ENCODE measurements at regions not wholly inside any gene's neighbourhood (a gene's known extent, or its start where the extent isn't known, plus 50 kb on each side); places are given as distances from the start of the nearest gene placed in this dataset.

DNA sequence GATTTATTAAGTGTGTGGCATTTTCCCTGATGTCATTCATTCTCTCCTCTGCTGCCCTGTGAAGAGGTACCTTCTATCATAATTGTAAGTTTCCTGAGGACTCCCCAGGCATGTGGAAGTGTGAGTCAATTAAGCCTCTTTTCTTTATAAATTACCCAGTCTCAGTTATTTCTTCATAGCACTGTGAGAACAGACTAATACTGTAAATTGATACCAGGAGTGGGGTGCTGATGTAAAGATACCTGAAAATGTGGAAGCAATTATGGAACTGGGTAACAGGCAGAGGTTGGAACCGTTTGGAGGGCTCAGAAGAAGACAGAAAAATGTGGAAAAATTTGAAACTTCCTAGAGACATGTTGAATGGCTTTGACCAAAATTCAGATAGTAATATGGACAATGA, 711.8 kb upstream of the GRM3 start:
- H3K36me3 ChIP-seq (ENCODE audit: control insufficient read depth in 4 of 4, insufficient read depth in 3 of 4, low read depth in 1 of 4, low read length in 3 of 4): no peaks in the 10 kb centered on the region
- no peak overlapping the region for H3K9ac ChIP-seq (ENCODE audit: low read depth in 1 of 2, low read length in 2 of 2)
- TF ChIP-seq, protein P1, sequence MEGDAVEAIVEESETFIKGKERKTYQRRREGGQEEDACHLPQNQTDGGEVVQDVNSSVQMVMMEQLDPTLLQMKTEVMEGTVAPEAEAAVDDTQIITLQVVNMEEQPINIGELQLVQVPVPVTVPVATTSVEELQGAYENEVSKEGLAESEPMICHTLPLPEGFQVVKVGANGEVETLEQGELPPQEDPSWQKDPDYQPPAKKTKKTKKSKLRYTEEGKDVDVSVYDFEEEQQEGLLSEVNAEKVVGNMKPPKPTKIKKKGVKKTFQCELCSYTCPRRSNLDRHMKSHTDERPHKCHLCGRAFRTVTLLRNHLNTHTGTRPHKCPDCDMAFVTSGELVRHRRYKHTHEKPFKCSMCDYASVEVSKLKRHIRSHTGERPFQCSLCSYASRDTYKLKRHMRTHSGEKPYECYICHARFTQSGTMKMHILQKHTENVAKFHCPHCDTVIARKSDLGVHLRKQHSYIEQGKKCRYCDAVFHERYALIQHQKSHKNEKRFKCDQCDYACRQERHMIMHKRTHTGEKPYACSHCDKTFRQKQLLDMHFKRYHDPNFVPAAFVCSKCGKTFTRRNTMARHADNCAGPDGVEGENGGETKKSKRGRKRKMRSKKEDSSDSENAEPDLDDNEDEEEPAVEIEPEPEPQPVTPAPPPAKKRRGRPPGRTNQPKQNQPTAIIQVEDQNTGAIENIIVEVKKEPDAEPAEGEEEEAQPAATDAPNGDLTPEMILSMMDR (IDR thresholded peaks at IDR 0.05; ENCODE audit: low read depth, low read length, missing input control): no peak
- TF ChIP-seq, protein P2, sequence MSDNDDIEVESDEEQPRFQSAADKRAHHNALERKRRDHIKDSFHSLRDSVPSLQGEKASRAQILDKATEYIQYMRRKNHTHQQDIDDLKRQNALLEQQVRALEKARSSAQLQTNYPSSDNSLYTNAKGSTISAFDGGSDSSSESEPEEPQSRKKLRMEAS (IDR thresholded peaks at IDR 0.05): no peak
- TF ChIP-seq NR2F2 (IDR thresholded peaks at IDR 0.05): no peak
- TF ChIP-seq FOXA2 (IDR thresholded peaks at IDR 0.05): no peak
- no peak for TF ChIP-seq TAF1 (conservative IDR thresholded peaks at IDR 0.05)
- TF ChIP-seq HNF4G (IDR thresholded peaks at IDR 0.05): no peak
- TF ChIP-seq EGR1 (IDR thresholded peaks at IDR 0.05; ENCODE audit: low read depth in 2 of 2): no peak
- TF ChIP-seq, protein P3, sequence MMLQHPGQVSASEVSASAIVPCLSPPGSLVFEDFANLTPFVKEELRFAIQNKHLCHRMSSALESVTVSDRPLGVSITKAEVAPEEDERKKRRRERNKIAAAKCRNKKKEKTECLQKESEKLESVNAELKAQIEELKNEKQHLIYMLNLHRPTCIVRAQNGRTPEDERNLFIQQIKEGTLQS (IDR thresholded peaks at IDR 0.05): no peak
- TF ChIP-seq RAD21 (IDR thresholded peaks at IDR 0.05): no peak
- no peak for TF ChIP-seq HNF4A (conservative IDR thresholded peaks at IDR 0.05)
- TF ChIP-seq JUND (IDR thresholded peaks at IDR 0.05): no peak
- TF ChIP-seq SP1 (IDR thresholded peaks at IDR 0.05): no peak
- TF ChIP-seq YY1 (IDR thresholded peaks at IDR 0.05): no peak
- no peaks in the 10 kb centered on the region for H3K9me3 ChIP-seq (ENCODE audit: control insufficient read depth in 4 of 4, low read length in 3 of 4)
- H3K4me3 ChIP-seq (ENCODE audit: low read depth in 1 of 3, low read length in 3 of 3): no peak overlapping the region
- no peaks in the 10 kb centered on the region for H3K27me3 ChIP-seq (ENCODE audit: control insufficient read depth in 4 of 4, insufficient read depth in 4 of 4, low read length in 3 of 4)
- DNase-seq (ENCODE audit: low spot score): no peak
- WGBS: 44% methylated on average over 1 of the region's 1 CpG
- no peak overlapping the region for H3K27ac ChIP-seq (ENCODE audit: low read depth in 1 of 2, low read length in 2 of 2)
- H3K4me1 ChIP-seq (ENCODE audit: control insufficient read depth in 4 of 4, insufficient read depth in 4 of 4, low read length in 3 of 4): no peaks in the 10 kb centered on the region

- TF ChIP-seq HNF4A (conservative IDR thresholded peaks at IDR 0.05): no peak
- no peak for TF ChIP-seq EGR1 (IDR thresholded peaks at IDR 0.05; ENCODE audit: low read depth in 2 of 2)
- no peak for TF ChIP-seq JUND (IDR thresholded peaks at IDR 0.05)
- no peak for TF ChIP-seq FOXA1 (IDR thresholded peaks at IDR 0.05)
- TF ChIP-seq NR2F2 (IDR thresholded peaks at IDR 0.05): no peak
- Histone ChIP-seq H3K27me3 (ENCODE audit: control insufficient read depth in 4 of 4, insufficient read depth in 4 of 4, low read length in 3 of 4) (no peaks in the 10 kb centered on the region), H3K4me1 (ENCODE audit: control insufficient read depth in 4 of 4, insufficient read depth in 4 of 4, low read length in 3 of 4) (no peaks in the 10 kb centered on the region), H3K9me3 (ENCODE audit: control insufficient read depth in 4 of 4, low read length in 3 of 4) (no peaks in the 10 kb centered on the region), H3K9ac (ENCODE audit: low read depth in 1 of 2, low read length in 2 of 2) (no peak overlapping the region), H3K27ac (ENCODE audit: low read depth in 1 of 2, low read length in 2 of 2) (no peak overlapping the region), H3K4me3 (ENCODE audit: low read depth in 1 of 3, low read length in 3 of 3) (no peak overlapping the region), H3K36me3 (ENCODE audit: control insufficient read depth in 4 of 4, insufficient read depth in 3 of 4, low read depth in 1 of 4, low read length in 3 of 4) (no peaks in the 10 kb centered on the region)
- no peak for DNase-seq (ENCODE audit: low spot score)
- 52% methylated on average over 2 of the region's 2 CpGs for WGBS
These were observed 715.2 kb upstream of the GRM3 start for GRCh38 chr7:85928500-85928899.

- Histone ChIP-seq H3K27me3 (ENCODE audit: control insufficient read depth in 4 of 4, insufficient read depth in 4 of 4, low read length in 3 of 4) (no peaks in the 10 kb centered on the region), H3K4me1 (ENCODE audit: control insufficient read depth in 4 of 4, insufficient read depth in 4 of 4, low read length in 3 of 4) (no peaks in the 10 kb centered on the region), H3K36me3 (ENCODE audit: control insufficient read depth in 4 of 4, insufficient read depth in 3 of 4, low read depth in 1 of 4, low read length in 3 of 4) (no peaks in the 10 kb centered on the region), H3K9me3 (ENCODE audit: control insufficient read depth in 4 of 4, low read length in 3 of 4) (no peaks in the 10 kb centered on the region), H3K4me3 (ENCODE audit: low read depth in 1 of 3, low read length in 3 of 3) (no peak overlapping the region), H3K9ac (ENCODE audit: low read depth in 1 of 2, low read length in 2 of 2) (no peak overlapping the region), H3K27ac (ENCODE audit: low read depth in 1 of 2, low read length in 2 of 2) (no peak overlapping the region)
- 53% methylated on average over 3 of the region's 3 CpGs for WGBS
- no peak for DNase-seq (ENCODE audit: low spot score)
- TF ChIP-seq, protein P1 (IDR thresholded peaks at IDR 0.05; ENCODE audit: low read depth, low read length, missing input control): no peak
- no peak for TF ChIP-seq SP1 (IDR thresholded peaks at IDR 0.05)
- TF ChIP-seq, protein P3 (IDR thresholded peaks at IDR 0.05): no peak
- TF ChIP-seq RXRA (IDR thresholded peaks at IDR 0.05): no peak
- no peak for TF ChIP-seq JUND (IDR thresholded peaks at IDR 0.05)
- TF ChIP-seq, protein P2 (IDR thresholded peaks at IDR 0.05): no peak
- TF ChIP-seq, protein P4, sequence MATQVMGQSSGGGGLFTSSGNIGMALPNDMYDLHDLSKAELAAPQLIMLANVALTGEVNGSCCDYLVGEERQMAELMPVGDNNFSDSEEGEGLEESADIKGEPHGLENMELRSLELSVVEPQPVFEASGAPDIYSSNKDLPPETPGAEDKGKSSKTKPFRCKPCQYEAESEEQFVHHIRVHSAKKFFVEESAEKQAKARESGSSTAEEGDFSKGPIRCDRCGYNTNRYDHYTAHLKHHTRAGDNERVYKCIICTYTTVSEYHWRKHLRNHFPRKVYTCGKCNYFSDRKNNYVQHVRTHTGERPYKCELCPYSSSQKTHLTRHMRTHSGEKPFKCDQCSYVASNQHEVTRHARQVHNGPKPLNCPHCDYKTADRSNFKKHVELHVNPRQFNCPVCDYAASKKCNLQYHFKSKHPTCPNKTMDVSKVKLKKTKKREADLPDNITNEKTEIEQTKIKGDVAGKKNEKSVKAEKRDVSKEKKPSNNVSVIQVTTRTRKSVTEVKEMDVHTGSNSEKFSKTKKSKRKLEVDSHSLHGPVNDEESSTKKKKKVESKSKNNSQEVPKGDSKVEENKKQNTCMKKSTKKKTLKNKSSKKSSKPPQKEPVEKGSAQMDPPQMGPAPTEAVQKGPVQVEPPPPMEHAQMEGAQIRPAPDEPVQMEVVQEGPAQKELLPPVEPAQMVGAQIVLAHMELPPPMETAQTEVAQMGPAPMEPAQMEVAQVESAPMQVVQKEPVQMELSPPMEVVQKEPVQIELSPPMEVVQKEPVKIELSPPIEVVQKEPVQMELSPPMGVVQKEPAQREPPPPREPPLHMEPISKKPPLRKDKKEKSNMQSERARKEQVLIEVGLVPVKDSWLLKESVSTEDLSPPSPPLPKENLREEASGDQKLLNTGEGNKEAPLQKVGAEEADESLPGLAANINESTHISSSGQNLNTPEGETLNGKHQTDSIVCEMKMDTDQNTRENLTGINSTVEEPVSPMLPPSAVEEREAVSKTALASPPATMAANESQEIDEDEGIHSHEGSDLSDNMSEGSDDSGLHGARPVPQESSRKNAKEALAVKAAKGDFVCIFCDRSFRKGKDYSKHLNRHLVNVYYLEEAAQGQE (IDR thresholded peaks at IDR 0.05): no peak
- TF ChIP-seq GABPA (IDR thresholded peaks at IDR 0.05 in 1 of 2, conservative IDR thresholded peaks at IDR 0.05 in 1 of 2): no peak
- no peak for TF ChIP-seq FOXA1 (IDR thresholded peaks at IDR 0.05)
- TF ChIP-seq NR2F2 (IDR thresholded peaks at IDR 0.05): no peak
- no peak for TF ChIP-seq EGR1 (IDR thresholded peaks at IDR 0.05; ENCODE audit: low read depth in 2 of 2)
These were observed 716.5 kb upstream of the GRM3 start for GRCh38 chr7:85927226-85927625.

All from liver (tissue), 8 donors.